GM12878 (cell line): ENCODE measurements at regions not wholly inside any gene's neighbourhood (a gene's known extent, or its start where the extent isn't known, plus 50 kb on each side); places are given as distances from the start of the nearest gene placed in this dataset.

Source experiments
- ATAC-seq: fragments of 200-7000 bp; cut with Tn5 transposase; 3 replicates; pipeline ENCODE4 v1.9.1; 2020; ENCODE audit warnings: mild to moderate bottlenecking, moderate library complexity
- BruUV-seq: library from RNA; stranded (reverse); fragments of 400-500 nt; replicated peaks from 2 replicates; lab custom pipeline; 2021; lab: Mats Ljungman, UMichigan
- CTCF ChIA-PET: fragments of 300-600 bp; sonication (Branson Sonifier 250); formaldehyde crosslinking; extraction: SDS; loops from one replicate; lab custom pipeline; 2021; ENCODE audit warnings: inconsistent platforms; lab: Yijun Ruan, JAX
- POLR2A ChIA-PET: fragments of 350-600 bp; formaldehyde crosslinking; extraction: SDS; loops from one replicate; lab custom pipeline; 2021; ENCODE audit warnings: inconsistent platforms; lab: Charles Lee
- RAD21 ChIA-PET: fragments of 300-600 bp; sonication (Branson Sonifier 250); formaldehyde crosslinking; loops from one replicate; lab custom pipeline; 2023; ENCODE audit warnings: antibody characterized with exemption; ENCODE audit not compliant: unreplicated experiment; lab: Charles Lee
- SMC1A ChIA-PET: fragments of 300-600 bp; sonication (Branson Sonifier 250); formaldehyde crosslinking; loops from one replicate; lab custom pipeline; 2023; ENCODE audit not compliant: unreplicated experiment, uncharacterized antibody; lab: Charles Lee
- DNase-seq: peaks from one replicate; pipeline ENCODE4 v3.0.0-alpha.2; 2011; ENCODE audit warnings: low read depth, low spot score
- FAIRE-seq: peaks from 3 replicates; lab custom pipeline; 2011; peaks lifted over from hg19 to GRCh38; lab: Jason Lieb, UNC
- H2AFZ ChIP-seq: 2 replicates; pipeline ENCODE4 v1.6.0; 2011; ENCODE audit warnings: low read depth, low read length, control low read depth; ENCODE audit not compliant: control insufficient read depth
- H3K27ac ChIP-seq: 2 replicates; pipeline ENCODE4 v1.5.1; 2011; ENCODE audit warnings: control low read depth; ENCODE audit not compliant: control insufficient read depth, insufficient read depth
- H3K27me3 ChIP-seq, 2 experiments: replicated peaks in 1 of 2; 2 replicates each; pipeline versions ENCODE4 v1.6.0 to v1.6.1; 2011; ENCODE audit warnings: low read length in 1 of 2; ENCODE audit not compliant: control insufficient read depth in 2 of 2, insufficient read depth in 2 of 2
- H3K36me3 ChIP-seq, 2 experiments: 2 replicates each; pipeline ENCODE4 v1.5.1; 2011; ENCODE audit warnings: low read length in 1 of 2; ENCODE audit not compliant: control insufficient read depth in 2 of 2, insufficient read depth in 2 of 2
- H3K4me1 ChIP-seq: 2 replicates; pipeline ENCODE4 v1.6.1; 2011; ENCODE audit warnings: mild to moderate bottlenecking, low read length, moderate library complexity, mixed read lengths; ENCODE audit not compliant: control insufficient read depth, insufficient read depth
- H3K4me2 ChIP-seq: 2 replicates; pipeline ENCODE4 v1.6.0; 2011; ENCODE audit warnings: control low read depth; ENCODE audit not compliant: control insufficient read depth, insufficient read depth
- H3K4me3 ChIP-seq: fragments of 200-600 bp; sonication (generic); 2 replicates; pipeline ENCODE4 v1.5.1; 2016
- H3K79me2 ChIP-seq: 2 replicates; pipeline ENCODE4 v1.6.0; 2011; ENCODE audit warnings: low read length; ENCODE audit not compliant: control insufficient read depth, insufficient read depth
- H3K9ac ChIP-seq: 2 replicates; pipeline ENCODE4 v1.8.0; 2011; ENCODE audit warnings: low read length, control low read depth, mixed read lengths; ENCODE audit not compliant: control insufficient read depth, insufficient read depth
- H3K9me3 ChIP-seq: replicated peaks from 3 replicates; pipeline ENCODE4 v1.5.1; 2011; ENCODE audit warnings: mild to moderate bottlenecking, low read length; ENCODE audit not compliant: control insufficient read depth, insufficient read depth
- H4K20me1 ChIP-seq: 2 replicates; pipeline ENCODE4 v1.6.0; 2011; ENCODE audit not compliant: control insufficient read depth, insufficient read depth
- ATF7 ChIP-seq: fragments of 450-650 bp; IDR thresholded peaks from 2 replicates; pipeline ENCODE4 v1.6.1; 2016; ENCODE audit warnings: low read depth, mild to moderate bottlenecking
- LARP7 ChIP-seq: fragments of 450-650 bp; IDR thresholded peaks from 2 replicates; pipeline ENCODE4 v1.6.1; 2017; ENCODE audit warnings: mild to moderate bottlenecking
- MYB ChIP-seq: fragments of 150-350 bp; IDR thresholded peaks from 2 replicates; pipeline ENCODE4 v1.6.1; 2014; ENCODE audit warnings: mild to moderate bottlenecking, low read depth, low read length, borderline replicate concordance
- NRF1 ChIP-seq: conservative IDR thresholded peaks from 2 replicates; pipeline ENCODE4 v1.6.1; 2011; ENCODE audit warnings: mild to moderate bottlenecking, low read depth, low read length, improper control_type of control experiment
- PAX8 ChIP-seq: fragments of 450-650 bp; IDR thresholded peaks from 2 replicates; pipeline ENCODE4 v1.6.1; 2017; ENCODE audit warnings: mild to moderate bottlenecking, moderate library complexity
- POLR2AphosphoS5 ChIP-seq: IDR thresholded peaks from 2 replicates; pipeline ENCODE4 v1.6.1; 2011; ENCODE audit warnings: mild to moderate bottlenecking, low read length, inconsistent platforms
- POU2F2 ChIP-seq: IDR thresholded peaks from 3 replicates; pipeline ENCODE4 v1.6.1; 2011; ENCODE audit warnings: low read depth, mild to moderate bottlenecking, low read length, borderline replicate concordance
- SMAD5 ChIP-seq: IDR thresholded peaks from 2 replicates; pipeline ENCODE4 v1.6.1; 2016; ENCODE audit warnings: antibody characterized with exemption, low read depth
- TARDBP ChIP-seq: IDR thresholded peaks from 2 replicates; pipeline ENCODE4 v1.6.1; 2016; ENCODE audit warnings: borderline replicate concordance
- ZNF274 ChIP-seq: IDR thresholded peaks from one replicate; pipeline ENCODE4 v1.8.0; 2011; ENCODE audit not compliant: insufficient read length, insufficient read depth
- ZNF384 ChIP-seq: IDR thresholded peaks from 2 replicates; pipeline ENCODE4 v1.6.1; 2012; ENCODE audit warnings: low read depth, mild to moderate bottlenecking, low read length, improper control_type of control experiment, borderline replicate concordance
- ZNF622 ChIP-seq: fragments of 450-650 bp; IDR thresholded peaks from 2 replicates; pipeline ENCODE4 v1.6.1; 2017; ENCODE audit warnings: mild to moderate bottlenecking, inconsistent platforms
- WGBS: methylation state at CpG from one replicate; pipeline ENCODE4 v1.1.6; 2016; ENCODE audit warnings: low lambda C conversion rate; ENCODE audit not compliant: insufficient replicate concordance, insufficient coverage; ENCODE audit errors: missing lambda C conversion rate; 5-methylcytosine and 5-hydroxymethylcytosine counted together
- in situ Hi-C: fragments of 300-500 bp; cut with MboI; formaldehyde crosslinking; loops from 9 replicates; pipeline ENCODE4 v1.14.3; 2018; ENCODE audit warnings: mixed read lengths
- intact Hi-C: fragments of 100-400 bp; cut with micrococcal nuclease; formaldehyde crosslinking; loops from one replicate; pipeline ENCODE4 v1.14.2; 2022; ENCODE audit not compliant: unreplicated experiment
- TF ChIP-seq, protein P1 (sequence below): fragments of 150-350 bp; IDR thresholded peaks from 2 replicates; pipeline ENCODE4 v1.6.1; 2014; ENCODE audit warnings: mild to moderate bottlenecking, low read depth, low read length
- TF ChIP-seq, protein P2 (sequence below): IDR thresholded peaks from 2 replicates; pipeline ENCODE4 v1.6.1; 2011; ENCODE audit warnings: mild to moderate bottlenecking, low read depth, low read length, moderate library complexity; ENCODE audit not compliant: insufficient replicate concordance
- TF ChIP-seq, protein P3 (sequence below): IDR thresholded peaks from 2 replicates; pipeline ENCODE4 v1.6.1; 2012; ENCODE audit warnings: improper control_type of control experiment, low read depth, low read length; ENCODE audit not compliant: insufficient replicate concordance
- TF ChIP-seq, protein P4 (sequence below): fragments of 450-650 bp; IDR thresholded peaks from 2 replicates; pipeline ENCODE4 v1.6.1; 2017; ENCODE audit warnings: mild to moderate bottlenecking, low read depth, inconsistent platforms; ENCODE audit not compliant: poor library complexity, severe bottlenecking

DNA sequence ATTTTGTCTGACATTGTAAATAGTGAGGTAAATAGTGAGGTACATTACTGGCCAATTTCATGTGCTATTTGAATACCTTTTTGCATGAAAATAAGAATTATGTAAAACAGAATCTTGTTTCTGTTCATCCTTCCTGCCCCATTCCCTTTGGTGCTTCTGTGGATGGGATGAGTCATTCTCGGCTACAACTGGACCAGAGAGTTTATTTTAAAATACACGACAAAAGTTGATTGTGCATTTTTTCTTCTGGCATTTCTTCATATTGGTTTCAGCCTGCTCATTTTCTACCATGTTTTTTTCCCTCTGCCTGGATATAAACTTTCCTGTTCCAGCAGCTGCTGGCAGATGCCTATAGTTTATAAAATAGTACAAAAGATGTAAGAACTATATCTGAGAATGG is 107.5 kb downstream of the CYSLTR2 start:
- in situ Hi-C loops = loop anchor here (10.0 kb wide), 1 partner anchor 426 kb away; no protein-coding TSS in a partner anchor
- FAIRE-seq = no peak
- RAD21 ChIA-PET = no interaction called here

More for the DNA sequence above, 107.5 kb downstream of the CYSLTR2 start:
- Histone ChIP-seq H3K27ac (no peak overlapping the region), H3K4me2 (no peak overlapping the region), H4K20me1 (no peaks in the 10 kb centered on the region), H3K9me3 (peaks cover 3% of the 10 kb centered on the region; the same call in 2 of the 3 replicates), H3K36me3 (no peaks in the 10 kb centered on the region), H3K4me1 (no peaks in the 10 kb centered on the region), H3K4me3 (no peak overlapping the region), H3K79me2 (no peaks in the 10 kb centered on the region), H2AFZ (no peak overlapping the region), H3K9ac (no peak overlapping the region), H3K27me3 (peaks cover 0 to 2% of the 10 kb centered on the region in 2 experiments; a peak in 1 of 4 replicates)
- ChIA-PET SMC1A (no interaction called here), POLR2A (no interaction called here), CTCF (interaction anchor here (1.3 kb wide), 1 partner anchor 163 kb away, joined by 4 read pairs; no protein-coding TSS in a partner anchor)
- ATAC-seq (no peak), DNase-seq (no peak)
- no TSS peak for BruUV-seq
- intact Hi-C loops = loop anchor here (10.0 kb wide), 1 partner anchor 966 kb away; no protein-coding TSS in a partner anchor
- TF ChIP-seq POU2F2 = no peak
- no peak for TF ChIP-seq POLR2AphosphoS5
- TF ChIP-seq, protein P1, sequence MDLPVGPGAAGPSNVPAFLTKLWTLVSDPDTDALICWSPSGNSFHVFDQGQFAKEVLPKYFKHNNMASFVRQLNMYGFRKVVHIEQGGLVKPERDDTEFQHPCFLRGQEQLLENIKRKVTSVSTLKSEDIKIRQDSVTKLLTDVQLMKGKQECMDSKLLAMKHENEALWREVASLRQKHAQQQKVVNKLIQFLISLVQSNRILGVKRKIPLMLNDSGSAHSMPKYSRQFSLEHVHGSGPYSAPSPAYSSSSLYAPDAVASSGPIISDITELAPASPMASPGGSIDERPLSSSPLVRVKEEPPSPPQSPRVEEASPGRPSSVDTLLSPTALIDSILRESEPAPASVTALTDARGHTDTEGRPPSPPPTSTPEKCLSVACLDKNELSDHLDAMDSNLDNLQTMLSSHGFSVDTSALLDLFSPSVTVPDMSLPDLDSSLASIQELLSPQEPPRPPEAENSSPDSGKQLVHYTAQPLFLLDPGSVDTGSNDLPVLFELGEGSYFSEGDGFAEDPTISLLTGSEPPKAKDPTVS = no peak
- TF ChIP-seq ZNF274 = no peak
- no peak for TF ChIP-seq LARP7
- TF ChIP-seq ZNF384 = no peak
- no peak for TF ChIP-seq PAX8
- no peak for TF ChIP-seq NRF1
- TF ChIP-seq, protein P2, sequence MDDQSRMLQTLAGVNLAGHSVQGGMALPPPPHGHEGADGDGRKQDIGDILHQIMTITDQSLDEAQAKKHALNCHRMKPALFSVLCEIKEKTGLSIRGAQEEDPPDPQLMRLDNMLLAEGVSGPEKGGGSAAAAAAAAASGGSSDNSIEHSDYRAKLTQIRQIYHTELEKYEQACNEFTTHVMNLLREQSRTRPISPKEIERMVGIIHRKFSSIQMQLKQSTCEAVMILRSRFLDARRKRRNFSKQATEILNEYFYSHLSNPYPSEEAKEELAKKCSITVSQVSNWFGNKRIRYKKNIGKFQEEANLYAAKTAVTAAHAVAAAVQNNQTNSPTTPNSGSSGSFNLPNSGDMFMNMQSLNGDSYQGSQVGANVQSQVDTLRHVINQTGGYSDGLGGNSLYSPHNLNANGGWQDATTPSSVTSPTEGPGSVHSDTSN = no peak
- TF ChIP-seq, protein P3, sequence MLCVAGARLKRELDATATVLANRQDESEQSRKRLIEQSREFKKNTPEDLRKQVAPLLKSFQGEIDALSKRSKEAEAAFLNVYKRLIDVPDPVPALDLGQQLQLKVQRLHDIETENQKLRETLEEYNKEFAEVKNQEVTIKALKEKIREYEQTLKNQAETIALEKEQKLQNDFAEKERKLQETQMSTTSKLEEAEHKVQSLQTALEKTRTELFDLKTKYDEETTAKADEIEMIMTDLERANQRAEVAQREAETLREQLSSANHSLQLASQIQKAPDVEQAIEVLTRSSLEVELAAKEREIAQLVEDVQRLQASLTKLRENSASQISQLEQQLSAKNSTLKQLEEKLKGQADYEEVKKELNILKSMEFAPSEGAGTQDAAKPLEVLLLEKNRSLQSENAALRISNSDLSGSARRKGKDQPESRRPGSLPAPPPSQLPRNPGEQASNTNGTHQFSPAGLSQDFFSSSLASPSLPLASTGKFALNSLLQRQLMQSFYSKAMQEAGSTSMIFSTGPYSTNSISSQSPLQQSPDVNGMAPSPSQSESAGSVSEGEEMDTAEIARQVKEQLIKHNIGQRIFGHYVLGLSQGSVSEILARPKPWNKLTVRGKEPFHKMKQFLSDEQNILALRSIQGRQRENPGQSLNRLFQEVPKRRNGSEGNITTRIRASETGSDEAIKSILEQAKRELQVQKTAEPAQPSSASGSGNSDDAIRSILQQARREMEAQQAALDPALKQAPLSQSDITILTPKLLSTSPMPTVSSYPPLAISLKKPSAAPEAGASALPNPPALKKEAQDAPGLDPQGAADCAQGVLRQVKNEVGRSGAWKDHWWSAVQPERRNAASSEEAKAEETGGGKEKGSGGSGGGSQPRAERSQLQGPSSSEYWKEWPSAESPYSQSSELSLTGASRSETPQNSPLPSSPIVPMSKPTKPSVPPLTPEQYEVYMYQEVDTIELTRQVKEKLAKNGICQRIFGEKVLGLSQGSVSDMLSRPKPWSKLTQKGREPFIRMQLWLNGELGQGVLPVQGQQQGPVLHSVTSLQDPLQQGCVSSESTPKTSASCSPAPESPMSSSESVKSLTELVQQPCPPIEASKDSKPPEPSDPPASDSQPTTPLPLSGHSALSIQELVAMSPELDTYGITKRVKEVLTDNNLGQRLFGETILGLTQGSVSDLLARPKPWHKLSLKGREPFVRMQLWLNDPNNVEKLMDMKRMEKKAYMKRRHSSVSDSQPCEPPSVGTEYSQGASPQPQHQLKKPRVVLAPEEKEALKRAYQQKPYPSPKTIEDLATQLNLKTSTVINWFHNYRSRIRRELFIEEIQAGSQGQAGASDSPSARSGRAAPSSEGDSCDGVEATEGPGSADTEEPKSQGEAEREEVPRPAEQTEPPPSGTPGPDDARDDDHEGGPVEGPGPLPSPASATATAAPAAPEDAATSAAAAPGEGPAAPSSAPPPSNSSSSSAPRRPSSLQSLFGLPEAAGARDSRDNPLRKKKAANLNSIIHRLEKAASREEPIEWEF = no peak
- no peak for TF ChIP-seq ATF7
- no peak for TF ChIP-seq TARDBP
- no peak for TF ChIP-seq MYB
- TF ChIP-seq SMAD5 = no peak
- TF ChIP-seq ZNF622 = no peak
- TF ChIP-seq, protein P4, sequence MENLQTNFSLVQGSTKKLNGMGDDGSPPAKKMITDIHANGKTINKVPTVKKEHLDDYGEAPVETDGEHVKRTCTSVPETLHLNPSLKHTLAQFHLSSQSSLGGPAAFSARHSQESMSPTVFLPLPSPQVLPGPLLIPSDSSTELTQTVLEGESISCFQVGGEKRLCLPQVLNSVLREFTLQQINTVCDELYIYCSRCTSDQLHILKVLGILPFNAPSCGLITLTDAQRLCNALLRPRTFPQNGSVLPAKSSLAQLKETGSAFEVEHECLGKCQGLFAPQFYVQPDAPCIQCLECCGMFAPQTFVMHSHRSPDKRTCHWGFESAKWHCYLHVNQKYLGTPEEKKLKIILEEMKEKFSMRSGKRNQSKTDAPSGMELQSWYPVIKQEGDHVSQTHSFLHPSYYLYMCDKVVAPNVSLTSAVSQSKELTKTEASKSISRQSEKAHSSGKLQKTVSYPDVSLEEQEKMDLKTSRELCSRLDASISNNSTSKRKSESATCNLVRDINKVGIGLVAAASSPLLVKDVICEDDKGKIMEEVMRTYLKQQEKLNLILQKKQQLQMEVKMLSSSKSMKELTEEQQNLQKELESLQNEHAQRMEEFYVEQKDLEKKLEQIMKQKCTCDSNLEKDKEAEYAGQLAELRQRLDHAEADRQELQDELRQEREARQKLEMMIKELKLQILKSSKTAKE = no peak
- 31% methylated on average over 2 of the region's 2 CpGs for WGBS
